Esophagus muscularis mucosa (tissue), 4 donors: ENCODE measurements at regions not wholly inside any gene's neighbourhood (a gene's known extent, or its start where the extent isn't known, plus 50 kb on each side); places are given as distances from the start of the nearest gene placed in this dataset.
"Not testable (repeated sequence)": the region's sequence is repeated elsewhere in the genome, so short reads cannot be mapped to it uniquely, and the experiment has no call there.

Experiments used
- DNase-seq: peaks from one replicate; pipeline ENCODE4 v3.0.0-alpha.2; 2017; ENCODE audit errors: extremely low spot score
- H3K27ac ChIP-seq, 4 donors: fragments of 200-600 bp; sonication (generic); replicated peaks in 1 of 4; 1 replicate in 3 of 4; 2 replicates in 1 of 4; pipeline ENCODE4 v1.5.1; 2016 to 2019; ENCODE audit warnings: mild to moderate bottlenecking in 1 of 4
- H3K27me3 ChIP-seq, 4 donors: fragments of 200-600 bp; sonication (generic); one replicate each; pipeline versions ENCODE4 v1.5.1 to v1.6.0; 2016 to 2019
- H3K36me3 ChIP-seq, 4 donors: fragments of 200-600 bp; sonication (generic); one replicate each; pipeline ENCODE4 v1.5.1; 2016 to 2019
- H3K4me1 ChIP-seq, 4 donors: fragments of 200-600 bp; sonication (generic); one replicate each; pipeline ENCODE4 v1.5.1; 2016 to 2019
- H3K4me3 ChIP-seq, 4 donors: fragments of 200-600 bp; sonication (generic); 1 replicate in 2 of 4; 2 replicates in 2 of 4; pipeline ENCODE4 v1.5.1; 2016 to 2019; ENCODE audit warnings: mild to moderate bottlenecking in 4 of 4, moderate library complexity in 1 of 4
- H3K9me3 ChIP-seq, 4 donors: fragments of 200-600 bp; sonication (generic); 1 replicate in 3 of 4; 2 replicates in 1 of 4; pipeline ENCODE4 v1.5.1; 2016 to 2019
- EP300 ChIP-seq: sonication (generic); formaldehyde crosslinking; IDR thresholded peaks from one replicate; pipeline ENCODE4 v1.6.1; 2017; ENCODE audit warnings: antibody characterized with exemption
- POLR2A ChIP-seq: fragments of 450-650 bp; IDR thresholded peaks from one replicate; pipeline ENCODE4 v1.6.1; 2017; ENCODE audit warnings: antibody characterized with exemption, moderate library complexity, mild to moderate bottlenecking, low read depth
- POLR2AphosphoS5 ChIP-seq, 2 donors: sonication (generic); formaldehyde crosslinking; IDR thresholded peaks; one replicate each; pipeline ENCODE4 v1.6.1; 2017; ENCODE audit warnings: antibody characterized with exemption in 2 of 2
- WGBS: methylation state at CpG from one replicate; pipeline ENCODE4 v1.1.5; 2018; 5-methylcytosine and 5-hydroxymethylcytosine counted together
- intact Hi-C: fragments of 100-400 bp; cut with DNase I; formaldehyde crosslinking; loops from one replicate; pipeline ENCODE4 v1.15.1; 2023
- TF ChIP-seq, protein P1 (sequence below), 3 experiments: fragments of 200-600 bp in 2 of 3; fragments of 450-650 bp in 1 of 3; sonication (generic) in 2 of 3; IDR thresholded peaks; one replicate each; pipeline ENCODE4 v1.5.1; 2017 to 2019; ENCODE audit warnings: antibody characterized with exemption in 3 of 3, mild to moderate bottlenecking in 2 of 3, moderate library complexity in 1 of 3

DNA sequence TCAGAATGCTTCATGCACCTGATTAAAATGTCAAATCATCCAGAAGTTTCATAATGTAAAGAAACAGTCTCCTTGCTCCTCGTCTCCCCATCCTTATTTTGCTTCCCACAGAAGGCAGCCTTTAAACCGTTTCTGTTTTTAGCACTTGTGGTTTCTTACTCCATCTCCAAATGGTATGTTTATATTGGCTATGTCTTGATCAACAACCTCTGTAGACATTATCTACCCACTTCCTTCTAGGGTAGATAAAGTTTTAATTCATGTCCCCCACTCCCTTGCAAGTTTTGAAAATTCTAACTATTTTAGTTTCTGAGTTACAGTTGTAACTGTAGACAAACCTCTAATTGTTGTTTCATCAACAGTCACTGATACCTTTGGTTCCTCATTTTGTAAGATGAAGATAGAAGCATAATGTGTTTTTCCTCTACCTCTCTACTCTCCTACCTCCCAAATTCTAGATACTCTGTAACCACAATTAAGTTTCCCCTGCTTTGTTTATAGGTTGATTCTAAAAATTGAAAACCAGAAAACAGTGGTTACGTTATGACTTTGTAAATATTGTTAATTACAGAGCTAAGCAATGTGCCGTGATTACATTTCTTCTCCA is 291.7 kb upstream of the GATB start:
- no peaks in the 10 kb centered on the region for H3K27me3 ChIP-seq
- no peaks in the 10 kb centered on the region for H3K36me3 ChIP-seq
- H3K4me3 ChIP-seq, result no peak overlapping the region
- no peaks in the 10 kb centered on the region for H3K4me1 ChIP-seq
- no peak for DNase-seq
- WGBS, result 68% methylated on average over 4 of the region's 4 CpGs
- H3K27ac ChIP-seq, result no peak overlapping the region
- H3K9me3 ChIP-seq, result peaks cover 0 to 8% (median 4%) of the 10 kb centered on the region in 4 donors
- intact Hi-C loops, result no loop called here
- TF ChIP-seq, protein P1, sequence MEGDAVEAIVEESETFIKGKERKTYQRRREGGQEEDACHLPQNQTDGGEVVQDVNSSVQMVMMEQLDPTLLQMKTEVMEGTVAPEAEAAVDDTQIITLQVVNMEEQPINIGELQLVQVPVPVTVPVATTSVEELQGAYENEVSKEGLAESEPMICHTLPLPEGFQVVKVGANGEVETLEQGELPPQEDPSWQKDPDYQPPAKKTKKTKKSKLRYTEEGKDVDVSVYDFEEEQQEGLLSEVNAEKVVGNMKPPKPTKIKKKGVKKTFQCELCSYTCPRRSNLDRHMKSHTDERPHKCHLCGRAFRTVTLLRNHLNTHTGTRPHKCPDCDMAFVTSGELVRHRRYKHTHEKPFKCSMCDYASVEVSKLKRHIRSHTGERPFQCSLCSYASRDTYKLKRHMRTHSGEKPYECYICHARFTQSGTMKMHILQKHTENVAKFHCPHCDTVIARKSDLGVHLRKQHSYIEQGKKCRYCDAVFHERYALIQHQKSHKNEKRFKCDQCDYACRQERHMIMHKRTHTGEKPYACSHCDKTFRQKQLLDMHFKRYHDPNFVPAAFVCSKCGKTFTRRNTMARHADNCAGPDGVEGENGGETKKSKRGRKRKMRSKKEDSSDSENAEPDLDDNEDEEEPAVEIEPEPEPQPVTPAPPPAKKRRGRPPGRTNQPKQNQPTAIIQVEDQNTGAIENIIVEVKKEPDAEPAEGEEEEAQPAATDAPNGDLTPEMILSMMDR (IDR thresholded peaks at IDR 0.05), result no peak
- TF ChIP-seq POLR2A, result no peak
- TF ChIP-seq POLR2AphosphoS5 (IDR thresholded peaks at IDR 0.05), result no peak
- TF ChIP-seq EP300, result no peak

DNA sequence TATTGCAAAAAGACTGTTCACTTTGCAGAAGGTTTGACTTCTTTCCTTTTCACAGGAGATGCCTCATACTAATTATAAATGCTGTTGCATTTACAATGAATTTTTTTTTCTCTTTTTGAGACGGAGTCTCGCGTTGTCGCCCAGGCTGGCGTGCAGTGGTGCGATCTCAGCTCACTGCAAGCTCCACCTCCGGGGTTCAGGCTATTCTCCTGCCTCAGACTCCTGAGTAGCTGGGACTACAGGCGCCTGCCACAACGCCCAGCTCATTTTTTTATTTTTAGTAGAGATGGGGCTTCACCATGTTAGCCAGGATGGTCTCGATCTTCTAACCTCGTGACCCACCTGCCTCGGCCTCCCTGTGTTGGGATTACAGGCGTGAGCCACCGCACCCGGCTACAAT is 290.5 kb upstream of the GATB start:
- DNase-seq, H3K27ac ChIP-seq, H3K4me1 ChIP-seq, H3K27me3 ChIP-seq, H3K36me3 ChIP-seq, intact Hi-C loops, H3K9me3 ChIP-seq, H3K4me3 ChIP-seq: not testable (repeated sequence)
- 95% methylated on average over 15 of the region's 15 CpGs for WGBS

DNA sequence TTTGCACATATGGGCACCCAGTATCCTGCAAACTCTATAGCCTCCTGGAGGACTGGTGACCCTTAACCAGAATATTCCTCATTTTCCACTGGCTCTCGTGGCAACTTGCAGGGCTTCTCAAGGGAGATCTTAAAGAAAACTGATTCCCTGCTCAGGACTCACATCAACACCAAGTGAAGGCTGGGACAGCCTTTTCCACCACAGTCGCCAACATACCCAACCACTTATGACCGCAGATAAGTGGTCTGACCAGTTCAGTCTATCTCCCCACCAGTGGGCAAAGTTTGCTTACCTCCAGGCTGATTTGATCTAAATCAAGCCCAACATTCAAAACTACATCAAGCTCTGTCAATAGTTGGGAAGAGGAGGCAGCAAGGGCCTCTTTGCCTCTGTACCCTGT is 289.3 kb upstream of the GATB start:
- H3K27me3 ChIP-seq, result peaks cover 0 to 9% (median 0%) of the 10 kb centered on the region in 4 donors
- TF ChIP-seq POLR2A (no peak), EP300 (no peak), POLR2AphosphoS5 (IDR thresholded peaks at IDR 0.05) (no peak)
- TF ChIP-seq, protein P1 (IDR thresholded peaks at IDR 0.05), result no peak
- peaks cover 11 to 13% (median 11%) of the 10 kb centered on the region in 4 donors for H3K4me1 ChIP-seq
- intact Hi-C loops, result no loop called here
- H3K4me3 ChIP-seq, result no peak overlapping the region
- H3K9me3 ChIP-seq, result no peaks in the 10 kb centered on the region
- peak; percentile 74 for DNase-seq
- no peak overlapping the region for H3K27ac ChIP-seq
- H3K36me3 ChIP-seq, result no peaks in the 10 kb centered on the region
- 94% methylated on average over 3 of the region's 3 CpGs for WGBS

DNA sequence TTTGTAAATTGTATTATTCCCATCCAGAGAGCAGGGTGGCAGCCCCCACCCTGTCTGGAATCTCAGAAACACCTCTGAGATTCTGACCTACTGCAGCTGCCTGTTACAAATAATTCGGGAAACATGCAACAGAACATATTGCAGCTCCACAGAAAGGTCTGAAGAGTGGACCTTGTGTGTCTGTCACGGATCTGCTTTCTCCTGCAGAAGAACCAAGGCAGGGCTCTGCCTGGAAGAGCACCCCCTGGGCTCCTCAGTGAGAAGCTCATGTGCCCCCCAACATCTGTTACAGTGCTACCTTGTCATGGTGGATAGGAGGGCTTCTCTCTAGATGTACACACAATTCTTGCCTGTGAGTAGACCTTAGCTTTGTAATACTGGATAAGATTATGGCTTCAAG is 286.6 kb upstream of the GATB start:
- peaks cover 0 to 9% (median 0%) of the 10 kb centered on the region in 4 donors for H3K27me3 ChIP-seq
- TF ChIP-seq EP300 (no peak), POLR2A (no peak), POLR2AphosphoS5 (IDR thresholded peaks at IDR 0.05) (no peak)
- TF ChIP-seq, protein P1 (IDR thresholded peaks at IDR 0.05), result no peak
- intact Hi-C loops, result no loop called here
- WGBS, result 95% methylated on average over 2 of the region's 2 CpGs
- no peak overlapping the region for H3K27ac ChIP-seq
- DNase-seq, result peak; percentile 87
- H3K4me3 ChIP-seq, result no peak overlapping the region
- H3K4me1 ChIP-seq, result peaks cover 11 to 13% (median 11%) of the 10 kb centered on the region in 4 donors
- no peaks in the 10 kb centered on the region for H3K9me3 ChIP-seq
- H3K36me3 ChIP-seq, result no peaks in the 10 kb centered on the region

DNA sequence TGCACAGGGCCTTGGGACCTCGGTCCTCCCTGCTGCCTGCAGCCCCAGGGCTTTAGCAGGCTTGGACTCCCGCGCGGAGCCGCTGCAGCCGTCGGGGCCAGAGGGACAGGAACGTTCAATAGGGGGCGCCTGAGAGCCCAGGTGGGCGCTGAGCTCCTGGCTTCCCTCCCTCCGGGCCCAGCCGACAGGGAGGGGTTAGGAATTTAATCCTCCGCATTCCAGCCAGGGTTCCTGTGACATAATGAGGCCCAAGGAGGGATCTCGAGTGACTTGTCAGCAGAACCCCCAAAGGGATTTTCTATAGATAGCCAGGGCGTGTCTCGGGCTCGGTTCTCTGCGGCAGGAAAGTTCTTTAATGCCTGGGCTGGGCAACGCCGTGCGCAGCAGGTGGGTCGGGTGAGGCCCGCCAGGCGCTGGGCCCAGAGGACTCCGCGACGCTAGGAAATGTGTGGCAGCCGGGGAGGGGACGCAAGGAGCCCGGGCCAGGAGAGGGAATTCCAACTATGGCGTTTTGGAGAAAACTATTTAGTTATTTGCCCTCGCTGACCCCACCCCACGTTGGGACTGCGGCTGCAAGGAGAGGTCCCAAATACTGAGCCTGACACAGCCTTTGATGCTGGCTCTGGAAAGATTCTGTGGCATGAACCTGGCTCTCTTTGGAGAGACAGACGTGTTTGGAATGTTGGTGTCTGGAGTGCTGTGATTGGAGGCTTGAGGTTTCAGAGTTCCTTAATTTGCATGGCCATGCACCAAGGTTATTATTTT is 285.2 kb upstream of the GATB start:
- Histone ChIP-seq H3K27ac (no peak overlapping the region), H3K9me3 (no peaks in the 10 kb centered on the region), H3K27me3 (peaks cover 0 to 9% (median 0%) of the 10 kb centered on the region in 4 donors), H3K4me3 (peak overlapping the region; percentile 7 to 44 (median 20)), H3K36me3 (no peaks in the 10 kb centered on the region), H3K4me1 (peaks cover 11 to 13% (median 11%) of the 10 kb centered on the region in 4 donors)
- DNase-seq, result peak; percentile 89
- intact Hi-C loops, result no loop called here
- 16% methylated on average over 16 of the region's 35 CpGs for WGBS
- TF ChIP-seq POLR2A, result no peak
- TF ChIP-seq, protein P1 (IDR thresholded peaks at IDR 0.05), result peak; percentile 24 to 54 (median 38)
